PFSK-1 (cell line): ENCODE measurements at regions not wholly inside any gene's neighbourhood (a gene's known extent, or its start where the extent isn't known, plus 50 kb on each side); places are given as distances from the start of the nearest gene placed in this dataset.

Source experiments
- FOXP2 ChIP-seq: optimal IDR thresholded peaks from 2 replicates; pipeline ENCODE3; 2011; ENCODE audit warnings: borderline replicate concordance, control low read depth, inconsistent platforms; ENCODE audit not compliant: insufficient read depth; ENCODE audit errors: extremely low read length, extremely low read depth
- POLR2AphosphoS5 ChIP-seq: IDR thresholded peaks from 2 replicates; pipeline ENCODE4 v1.6.1; 2012; ENCODE audit warnings: low read depth, mild to moderate bottlenecking, control low read depth, low read length, moderate library complexity
- REST ChIP-seq, 2 experiments: IDR thresholded peaks; 2 replicates each; pipeline versions ENCODE4 v1.6.1 to v1.8.0; 2011 to 2012; ENCODE audit warnings: low read depth in 2 of 2, low read length in 2 of 2, control low read depth in 1 of 2, inconsistent platforms in 1 of 2, mild to moderate bottlenecking in 1 of 2, moderate library complexity in 1 of 2; ENCODE audit not compliant: insufficient read depth in 1 of 2
- SIN3A ChIP-seq: IDR thresholded peaks from 2 replicates; pipeline ENCODE4 v1.6.1; 2012; ENCODE audit warnings: mild to moderate bottlenecking, low read length, moderate library complexity, borderline replicate concordance; ENCODE audit not compliant: insufficient read depth
- TAF1 ChIP-seq: IDR thresholded peaks from 2 replicates; pipeline ENCODE4 v1.6.1; 2012; ENCODE audit warnings: low read length, control low read depth, borderline replicate concordance; ENCODE audit not compliant: insufficient read depth

GRCh38 chr5:90071066-90071465, 338.5 kb downstream of the CETN3 start:
- TF ChIP-seq POLR2AphosphoS5: no peak
- no peak for TF ChIP-seq REST (IDR thresholded peaks at IDR 0.05; ENCODE audit: insufficient read depth in 1 of 2, low read depth in 2 of 2, low read length in 2 of 2)
- TF ChIP-seq FOXP2: no peak
- no peak for TF ChIP-seq TAF1
- TF ChIP-seq SIN3A: no peak

- TF ChIP-seq POLR2AphosphoS5 (no peak), FOXP2 (no peak), TAF1 (no peak), REST (IDR thresholded peaks at IDR 0.05; ENCODE audit: insufficient read depth in 1 of 2, low read depth in 2 of 2, low read length in 2 of 2) (no peak), SIN3A (no peak)
These were observed 342.6 kb downstream of the CETN3 start for GRCh38 chr5:90066920-90067319.

- TF ChIP-seq FOXP2: no peak
- no peak for TF ChIP-seq TAF1
- no peak for TF ChIP-seq SIN3A
- TF ChIP-seq POLR2AphosphoS5: no peak
- TF ChIP-seq REST (IDR thresholded peaks at IDR 0.05; ENCODE audit: insufficient read depth in 1 of 2, low read depth in 2 of 2, low read length in 2 of 2): no peak
These were observed 352.4 kb downstream of the CETN3 start for GRCh38 chr5:90056911-90057705.

- TF ChIP-seq POLR2AphosphoS5 (no peak), REST (IDR thresholded peaks at IDR 0.05; ENCODE audit: insufficient read depth in 1 of 2, low read depth in 2 of 2, low read length in 2 of 2) (no peak), FOXP2 (no peak)
These were observed 353.7 kb downstream of the CETN3 start for GRCh38 chr5:90055831-90056328.

GRCh38 chr5:90054612-90055011, 354.9 kb downstream of the CETN3 start:
- TF ChIP-seq SIN3A: no peak
- TF ChIP-seq REST (IDR thresholded peaks at IDR 0.05; ENCODE audit: insufficient read depth in 1 of 2, low read depth in 2 of 2, low read length in 2 of 2): no peak
- TF ChIP-seq FOXP2: no peak
- no peak for TF ChIP-seq POLR2AphosphoS5
- no peak for TF ChIP-seq TAF1
